GM21576 (cell line): ENCODE measurements at regions not wholly inside any gene's neighbourhood (a gene's known extent, or its start where the extent isn't known, plus 50 kb on each side); places are given as distances from the start of the nearest gene placed in this dataset.

Source experiments
- ATAC-seq: cut with Tn5 transposase; IDR thresholded peaks from one replicate; pipeline ENCODE4 v1.9.1; 2021; ENCODE audit warnings: mild to moderate bottlenecking, moderate library complexity; ENCODE audit not compliant: unreplicated experiment

DNA sequence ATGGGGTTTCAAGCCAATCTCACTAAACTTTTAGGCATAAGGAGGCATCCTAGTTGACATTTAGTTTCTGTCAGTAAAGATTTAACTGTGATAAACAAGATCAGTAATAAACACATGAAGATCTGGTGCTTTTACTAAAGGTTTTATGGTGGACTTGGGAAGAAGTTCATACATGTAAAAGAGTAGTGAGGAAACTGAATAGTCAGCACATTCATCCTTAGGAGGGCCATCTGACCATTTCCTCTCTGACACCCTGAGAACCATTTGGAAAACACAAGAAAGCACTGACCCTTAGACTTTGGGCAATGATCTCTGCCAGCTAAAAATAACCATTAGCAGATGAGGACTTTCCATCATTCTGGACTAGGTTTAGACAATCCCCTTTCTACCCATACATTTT, 1040.9 kb downstream of the AGBL1 start:
- ATAC-seq, result no peak

DNA sequence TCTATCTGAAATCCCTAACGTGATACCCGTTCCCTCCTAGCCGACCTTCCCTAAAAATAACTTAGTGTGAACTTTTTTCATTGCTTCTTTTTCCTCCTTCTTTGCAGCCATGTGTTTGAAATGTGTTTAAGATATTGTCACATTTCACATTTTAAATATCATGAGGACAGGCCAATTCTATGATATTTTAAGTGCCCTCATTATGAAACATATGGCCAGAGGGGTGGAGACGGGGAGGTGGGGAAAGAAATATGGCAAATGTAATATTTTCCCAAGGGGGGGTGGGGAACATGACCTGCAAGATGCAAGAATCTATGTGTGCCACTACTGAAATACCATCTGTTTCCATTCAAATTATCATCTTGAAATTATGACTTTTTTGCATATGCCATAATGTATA, 1039.2 kb downstream of the AGBL1 start:
- no peak for ATAC-seq

DNA sequence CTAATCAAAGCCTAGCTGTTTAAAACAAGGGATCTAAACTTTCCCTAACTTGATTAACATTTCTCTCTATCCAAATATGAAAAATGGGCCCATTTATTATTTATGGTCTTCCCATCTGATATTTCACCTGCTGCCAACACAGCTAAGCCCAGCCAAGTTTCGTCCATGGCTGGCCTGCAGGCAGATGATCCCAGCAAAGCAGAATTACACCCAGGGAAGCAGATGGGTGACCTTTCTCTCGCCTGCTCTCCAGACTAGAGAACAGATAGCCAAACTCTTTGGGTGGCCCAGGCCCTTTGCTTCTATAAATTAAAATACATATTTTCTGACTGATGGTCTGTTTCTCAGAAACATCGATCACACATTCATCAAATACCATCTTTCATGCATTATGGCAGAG, 1038.8 kb downstream of the AGBL1 start:
- no peak for ATAC-seq

DNA sequence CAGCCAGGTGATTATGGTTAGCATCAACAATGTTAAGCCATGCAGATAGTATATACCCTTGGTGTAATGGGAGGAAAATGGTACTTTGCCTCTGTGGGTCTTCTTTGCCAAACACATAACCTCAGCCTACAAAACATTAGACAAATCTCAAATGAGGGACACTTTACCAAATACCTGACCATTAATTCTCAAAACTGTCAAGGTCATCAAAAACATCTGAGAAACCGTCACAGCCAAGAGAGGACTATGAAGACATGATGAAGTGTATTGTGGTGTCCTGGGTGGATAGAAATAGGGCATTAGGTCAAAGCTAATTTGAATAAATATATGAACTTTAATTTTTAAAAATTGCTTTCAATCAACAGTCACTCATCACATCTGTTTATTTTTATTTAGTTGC, 1036.1 kb downstream of the AGBL1 start:
- ATAC-seq, result no peak

DNA sequence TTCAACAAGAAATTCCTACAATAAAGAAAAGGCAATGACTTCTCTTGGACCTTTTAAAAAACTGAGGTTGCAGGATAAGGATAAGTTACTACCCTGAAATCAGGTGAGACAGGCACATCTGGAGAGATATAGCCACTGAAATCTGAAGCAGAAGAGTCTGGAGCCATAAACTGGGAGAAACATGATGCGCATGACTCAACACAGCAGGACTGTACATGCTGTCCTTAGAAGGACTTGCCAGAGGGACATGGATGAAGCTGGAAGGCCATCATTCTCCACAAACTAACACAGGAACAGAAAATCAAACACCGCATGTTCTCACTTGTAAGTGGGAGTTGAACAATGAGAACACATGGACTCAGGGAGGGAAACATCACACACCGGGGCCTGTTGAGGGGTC, 1020.2 kb downstream of the AGBL1 start:
- ATAC-seq, result no peak

DNA sequence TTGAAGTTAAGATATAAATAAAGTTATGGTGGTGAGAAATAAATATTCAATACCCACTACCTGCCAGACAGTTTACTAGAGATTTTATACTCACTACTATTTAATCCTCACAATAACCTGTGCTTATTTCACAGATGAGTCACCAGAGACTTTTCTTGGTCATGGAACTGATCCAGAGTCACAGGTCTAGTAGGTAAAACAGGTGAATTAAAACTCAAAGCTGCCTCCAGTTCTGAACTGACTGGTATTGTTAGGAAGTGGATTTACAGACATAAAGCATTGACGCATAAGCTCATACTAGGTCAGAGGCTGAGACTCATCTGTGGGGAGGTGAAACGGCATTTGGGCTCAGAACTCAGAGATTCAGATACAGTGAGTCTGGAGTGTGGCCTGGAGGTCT, 1009.9 kb downstream of the AGBL1 start:
- ATAC-seq, result no peak

DNA sequence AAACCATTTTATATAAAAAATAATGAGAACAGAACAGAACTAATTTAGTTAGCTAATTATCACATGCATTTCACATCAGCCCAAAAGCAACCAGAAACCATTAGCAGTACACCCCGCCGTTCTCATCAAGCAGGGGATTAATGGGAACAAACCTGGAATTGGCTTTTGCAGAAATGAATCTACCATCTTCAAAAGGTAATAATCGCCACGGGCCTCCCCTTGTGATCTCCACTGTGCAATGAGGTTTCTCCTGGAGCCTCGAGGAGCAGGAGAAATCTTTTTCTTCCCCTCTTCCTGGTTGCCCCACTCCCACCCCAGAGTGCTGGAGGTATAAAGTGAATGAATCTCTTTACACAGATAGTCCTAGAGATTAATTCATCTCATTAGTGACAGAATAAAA, 1003.5 kb downstream of the AGBL1 start:
- ATAC-seq, result no peak

DNA sequence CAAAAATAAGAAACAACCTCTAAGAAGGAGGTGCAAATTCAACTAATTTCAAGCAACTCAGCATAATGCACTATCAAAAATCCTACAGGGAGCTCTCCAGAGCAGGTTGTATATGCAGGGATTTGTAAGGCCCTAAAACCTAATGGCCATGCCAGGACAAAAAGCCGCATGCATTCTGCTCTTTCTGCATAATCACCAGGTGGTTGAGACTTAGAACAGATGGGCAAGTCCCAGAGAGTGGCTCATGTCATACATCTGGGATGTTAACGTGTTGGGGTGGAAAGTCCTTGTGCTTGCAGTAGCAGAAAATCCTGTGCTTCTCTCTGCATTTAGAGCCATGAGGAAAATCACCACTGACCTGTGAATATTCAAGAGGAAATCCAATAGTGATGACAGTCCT, 1002.9 kb downstream of the AGBL1 start:
- ATAC-seq, result no peak

DNA sequence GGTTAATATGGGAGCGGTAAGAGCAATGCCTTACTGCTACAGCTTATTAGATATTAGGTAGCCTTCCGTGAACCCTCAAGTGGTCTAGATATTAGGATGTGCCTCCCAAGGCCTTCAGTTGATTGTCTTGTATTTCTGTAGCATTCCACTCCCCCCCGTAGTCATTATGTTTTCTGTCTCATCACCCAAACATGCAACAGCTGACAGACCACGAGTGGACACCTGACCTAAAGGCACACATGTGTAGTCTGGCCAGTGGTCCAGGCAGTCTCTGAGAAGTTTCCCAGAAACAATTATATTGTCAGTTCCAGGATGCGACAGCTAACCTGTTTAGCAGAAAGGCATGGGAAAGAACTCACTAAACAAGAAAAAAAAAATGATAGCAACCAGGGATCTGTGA, 1000.9 kb downstream of the AGBL1 start:
- no peak for ATAC-seq
